HG02943 (cell line): ENCODE measurements at regions not wholly inside any gene's neighbourhood (a gene's known extent, or its start where the extent isn't known, plus 50 kb on each side); places are given as distances from the start of the nearest gene placed in this dataset.
A peak's percentile ranks its signal among the peaks of the same experiment; 100 is the strongest.

ENCODE experiments used
- ATAC-seq: cut with Tn5 transposase; IDR thresholded peaks from one replicate; pipeline ENCODE4 v1.9.1; 2021; ENCODE audit warnings: mild to moderate bottlenecking, low read depth, moderate library complexity; ENCODE audit not compliant: unreplicated experiment

GRCh38 chr12:90899456-90900182, 55.4 kb downstream of the CCER1 start:
- no peak for ATAC-seq

GRCh38 chr12:90897986-90898385, 57.0 kb downstream of the CCER1 start:
- no peak for ATAC-seq

GRCh38 chr12:90897316-90897715, 57.7 kb downstream of the CCER1 start:
- ATAC-seq = no peak

GRCh38 chr12:90896821-90897220, 58.2 kb downstream of the CCER1 start:
- no peak for ATAC-seq

GRCh38 chr12:90896164-90896563, 58.8 kb downstream of the CCER1 start:
- no peak for ATAC-seq

- no peak for ATAC-seq
Measured at GRCh38 chr12:90888316-90888715, 66.7 kb downstream of the CCER1 start.

GRCh38 chr12:90883456-90883855, 71.5 kb downstream of the CCER1 start:
- no peak for ATAC-seq

GRCh38 chr12:90871726-90872096, 83.3 kb downstream of the CCER1 start:
- ATAC-seq = no peak

- no peak for ATAC-seq
Measured at GRCh38 chr12:90870971-90871725, 83.8 kb downstream of the CCER1 start.

GRCh38 chr12:90868626-90869025, 86.3 kb downstream of the CCER1 start:
- no peak for ATAC-seq

- no peak for ATAC-seq
Measured at GRCh38 chr12:90859591-90859990, 95.4 kb downstream of the CCER1 start.

- ATAC-seq = no peak
Measured at GRCh38 chr12:90858252-90858651, 96.7 kb downstream of the CCER1 start.

GRCh38 chr12:90855534-90855933, 99.4 kb downstream of the CCER1 start:
- no peak for ATAC-seq

- ATAC-seq = peak; percentile 68
Measured at GRCh38 chr12:90854136-90854689, 100.8 kb downstream of the CCER1 start.

- no peak for ATAC-seq
Measured at GRCh38 chr12:90851800-90852718, 102.9 kb downstream of the CCER1 start.

GRCh38 chr12:90842477-90842876, 112.5 kb downstream of the CCER1 start:
- ATAC-seq = no peak

- no peak for ATAC-seq
Measured at GRCh38 chr12:90841336-90841735, 113.6 kb downstream of the CCER1 start.

GRCh38 chr12:90839346-90839745, 115.6 kb downstream of the CCER1 start:
- ATAC-seq = no peak

GRCh38 chr12:90836689-90837088, 118.3 kb downstream of the CCER1 start:
- no peak for ATAC-seq

- no peak for ATAC-seq
Measured at GRCh38 chr12:90833228-90833627, 121.7 kb downstream of the CCER1 start.

- no peak for ATAC-seq
Measured at GRCh38 chr12:90832427-90832826, 122.5 kb downstream of the CCER1 start.
